OCI-LY1 (cell line): ENCODE measurements at regions not wholly inside any gene's neighbourhood (a gene's known extent, or its start where the extent isn't known, plus 50 kb on each side); places are given as distances from the start of the nearest gene placed in this dataset.

Source experiments
- H2AFZ ChIP-seq: fragments of 200-600 bp; sonication (generic), shearing (Covaris generic); 2 replicates; pipeline ENCODE4 v1.6.0; 2014; ENCODE audit warnings: antibody characterized with exemption, mild to moderate bottlenecking, low read length
- H3F3A ChIP-seq: fragments of 200-600 bp; sonication (generic), shearing (Covaris generic); 2 replicates; pipeline ENCODE4 v1.6.0; 2014; ENCODE audit warnings: mild to moderate bottlenecking, antibody characterized with exemption, low read length, moderate library complexity; ENCODE audit not compliant: insufficient read depth
- H3K27ac ChIP-seq: fragments of 200-600 bp; sonication (generic); 2 replicates; pipeline ENCODE4 v1.5.1; 2014; ENCODE audit warnings: low read length, mixed run types, mild to moderate bottlenecking, low read depth; ENCODE audit not compliant: poor library complexity, severe bottlenecking
- H3K27me3 ChIP-seq: fragments of 200-600 bp; sonication (generic); 2 replicates; pipeline ENCODE4 v1.6.0; 2014; ENCODE audit warnings: antibody characterized with exemption, mild to moderate bottlenecking, low read length, moderate library complexity; ENCODE audit not compliant: insufficient read depth
- H3K36me3 ChIP-seq: fragments of 200-600 bp; sonication (generic); 2 replicates; pipeline ENCODE4 v1.6.1; 2014; ENCODE audit warnings: mild to moderate bottlenecking, antibody characterized with exemption, low read length, moderate library complexity, mixed read lengths; ENCODE audit not compliant: insufficient read depth
- H3K4me1 ChIP-seq: fragments of 200-600 bp; sonication (generic); 2 replicates; pipeline ENCODE4 v1.5.1; 2014; ENCODE audit warnings: mild to moderate bottlenecking, low read length, moderate library complexity; ENCODE audit not compliant: insufficient read depth, severe bottlenecking
- H3K4me2 ChIP-seq: fragments of 200-600 bp; sonication (generic), shearing (Covaris generic); 2 replicates; pipeline ENCODE4 v1.6.1; 2014; ENCODE audit warnings: low read length
- H3K4me3 ChIP-seq: fragments of 200-600 bp; sonication (generic); 2 replicates; pipeline ENCODE4 v1.5.1; 2014; ENCODE audit warnings: low read length, low read depth, mild to moderate bottlenecking, mixed read lengths; ENCODE audit not compliant: poor library complexity, severe bottlenecking
- H3K79me2 ChIP-seq: fragments of 200-600 bp; shearing (Covaris generic); 2 replicates; pipeline ENCODE4 v1.6.1; 2016; ENCODE audit warnings: mixed run types, low read length, mixed read lengths; ENCODE audit not compliant: insufficient read depth
- H3K9ac ChIP-seq: fragments of 200-600 bp; sonication (generic), shearing (Covaris generic); 2 replicates; pipeline ENCODE4 v1.6.1; 2014; ENCODE audit warnings: mild to moderate bottlenecking, low read length, mixed read lengths
- H3K9me2 ChIP-seq: fragments of 200-600 bp; sonication (generic), shearing (Covaris generic); 2 replicates; pipeline ENCODE4 v1.6.1; 2014; ENCODE audit warnings: low read depth, mild to moderate bottlenecking, low read length, mixed read lengths
- H3K9me3 ChIP-seq: fragments of 200-600 bp; shearing (Covaris generic); 2 replicates; pipeline ENCODE4 v1.6.1; 2014; ENCODE audit warnings: low read length, mixed read lengths
- H4K20me1 ChIP-seq: fragments of 200-600 bp; sonication (generic), shearing (Covaris generic); 2 replicates; pipeline ENCODE4 v1.6.0; 2016; ENCODE audit warnings: mild to moderate bottlenecking, low read length; ENCODE audit not compliant: insufficient read depth
- CTCF ChIP-seq: fragments of 200-600 bp; sonication (generic), shearing (Covaris generic); IDR thresholded peaks from 2 replicates; pipeline ENCODE4 v1.5.1; 2017; ENCODE audit warnings: mild to moderate bottlenecking, antibody characterized with exemption, low read length, moderate library complexity, mixed read lengths
- EZH2 ChIP-seq: fragments of 200-600 bp; sonication (generic), shearing (Covaris generic); IDR thresholded peaks from 2 replicates; pipeline ENCODE4 v1.8.0; 2017; ENCODE audit warnings: borderline replicate concordance, mixed run types, mild to moderate bottlenecking, antibody characterized with exemption, low read length, moderate library complexity, mixed read lengths

GRCh38 chr2:123002660-123003248 lies 1022.3 kb upstream of the CNTNAP5 start:
- no peaks in the 10 kb centered on the region for H3K9me2 ChIP-seq
- no peaks in the 10 kb centered on the region for H3K9me3 ChIP-seq
- no peaks in the 10 kb centered on the region for H3K4me1 ChIP-seq
- H3K79me2 ChIP-seq = no peaks in the 10 kb centered on the region
- no peak overlapping the region for H3K4me2 ChIP-seq
- no peak overlapping the region for H3K27ac ChIP-seq
- no peaks in the 10 kb centered on the region for H3K36me3 ChIP-seq
- no peaks in the 10 kb centered on the region for H4K20me1 ChIP-seq
- H3K4me3 ChIP-seq = no peak overlapping the region
- H3F3A ChIP-seq = no peaks in the 10 kb centered on the region
- no peak overlapping the region for H2AFZ ChIP-seq
- H3K27me3 ChIP-seq = no peaks in the 10 kb centered on the region
- no peak overlapping the region for H3K9ac ChIP-seq
- TF ChIP-seq CTCF = no peak
- TF ChIP-seq EZH2 = no peak

- H3K27me3 ChIP-seq = no peaks in the 10 kb centered on the region
- no peak overlapping the region for H3K27ac ChIP-seq
- H3K9ac ChIP-seq = no peak overlapping the region
- H3K4me2 ChIP-seq = no peak overlapping the region
- TF ChIP-seq CTCF (no peak), EZH2 (no peak)
- H3K9me3 ChIP-seq = no peaks in the 10 kb centered on the region
- no peaks in the 10 kb centered on the region for H3K4me1 ChIP-seq
- H3K4me3 ChIP-seq = no peak overlapping the region
- H2AFZ ChIP-seq = no peak overlapping the region
- no peaks in the 10 kb centered on the region for H3K36me3 ChIP-seq
- H4K20me1 ChIP-seq = no peaks in the 10 kb centered on the region
- H3K9me2 ChIP-seq = no peaks in the 10 kb centered on the region
- H3F3A ChIP-seq = no peaks in the 10 kb centered on the region
- H3K79me2 ChIP-seq = no peaks in the 10 kb centered on the region
Measured at GRCh38 chr2:123015186-123015585, 1009.9 kb upstream of the CNTNAP5 start.

DNA sequence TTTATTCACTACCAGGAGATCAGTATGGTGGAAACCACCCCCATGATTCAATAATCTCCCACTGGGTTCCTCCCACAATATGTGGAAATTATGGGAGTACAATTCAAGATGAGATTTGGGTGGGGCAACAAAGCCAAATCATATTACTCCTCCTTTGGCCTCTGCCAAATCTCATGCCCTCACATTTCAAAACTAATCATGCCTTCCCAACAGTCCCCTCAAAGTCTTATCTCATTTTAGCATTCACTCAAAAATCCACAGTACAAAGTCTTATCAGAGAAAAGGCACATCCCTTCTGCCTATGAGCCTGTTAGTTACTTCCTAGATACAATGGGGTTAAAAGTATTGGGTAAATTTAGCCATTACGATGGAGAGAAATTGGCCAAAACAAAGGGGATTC lies 989.5 kb upstream of the CNTNAP5 start:
- H3K9me3 ChIP-seq = no peaks in the 10 kb centered on the region
- no peak overlapping the region for H3K9ac ChIP-seq
- no peak for TF ChIP-seq EZH2
- no peak for TF ChIP-seq CTCF
- no peaks in the 10 kb centered on the region for H3K27me3 ChIP-seq
- H3K79me2 ChIP-seq = no peaks in the 10 kb centered on the region
- no peaks in the 10 kb centered on the region for H4K20me1 ChIP-seq
- no peaks in the 10 kb centered on the region for H3K9me2 ChIP-seq
- H3F3A ChIP-seq = no peaks in the 10 kb centered on the region
- H3K27ac ChIP-seq = no peak overlapping the region
- H3K36me3 ChIP-seq = no peaks in the 10 kb centered on the region
- no peaks in the 10 kb centered on the region for H3K4me1 ChIP-seq
- no peak overlapping the region for H3K4me2 ChIP-seq
- no peak overlapping the region for H3K4me3 ChIP-seq
- H2AFZ ChIP-seq = no peak overlapping the region
